CD4-positive, alpha-beta memory T cell (primary cell): ENCODE measurements at regions not wholly inside any gene's neighbourhood (a gene's known extent, or its start where the extent isn't known, plus 50 kb on each side); places are given as distances from the start of the nearest gene placed in this dataset.
A peak's percentile ranks its signal among the peaks of the same experiment; 100 is the strongest.

ENCODE experiments used
- CTCF ChIA-PET: fragments of 350-600 bp; sonication (Branson Sonifier 250); formaldehyde crosslinking; loops from one replicate; lab custom pipeline; 2021; ENCODE audit warnings: inconsistent platforms; ENCODE audit not compliant: partially characterized antibody; lab: Charles Lee
- POLR2A ChIA-PET: fragments of 350-600 bp; sonication (Branson Sonifier 250); formaldehyde crosslinking; loops from one replicate; lab custom pipeline; 2021; ENCODE audit not compliant: partially characterized antibody; lab: Charles Lee
- DNase-seq, 5 donors: peaks; one replicate each; pipeline versions ENCODE4 v3.0.0 to v3.0.0-alpha.2; 2020 to 2022; ENCODE audit warnings: mixed read lengths in 1 of 5
- H3K27ac ChIP-seq: one replicate; pipeline ENCODE4 v1.7.0; 2013; ENCODE audit warnings: low read depth, low read length
- H3K27me3 ChIP-seq: 2 replicates; pipeline ENCODE4 v1.7.0; 2013; ENCODE audit warnings: mild to moderate bottlenecking, low read length, moderate library complexity; ENCODE audit not compliant: insufficient read depth
- H3K36me3 ChIP-seq: 2 replicates; pipeline ENCODE4 v1.7.0; 2013; ENCODE audit warnings: mild to moderate bottlenecking, low read length, moderate library complexity; ENCODE audit not compliant: insufficient read depth
- H3K4me1 ChIP-seq: 2 replicates; pipeline ENCODE4 v1.7.0; 2013; ENCODE audit warnings: mild to moderate bottlenecking, low read length, moderate library complexity; ENCODE audit not compliant: insufficient read depth
- H3K4me3 ChIP-seq, 2 donors: one replicate each; pipeline ENCODE4 v1.7.0; 2013; ENCODE audit warnings: low read length in 2 of 2, mild to moderate bottlenecking in 1 of 2
- H3K9me3 ChIP-seq, 2 donors: one replicate each; pipeline ENCODE4 v1.7.0; 2013; ENCODE audit warnings: low read length in 2 of 2, control low read depth in 1 of 2; ENCODE audit not compliant: control insufficient read depth in 1 of 2
- H3K27ac Mint-ChIP-seq, 7 donors: one replicate each; pipeline ENCODE4 v1.8.0; 2020 to 2021; ENCODE audit warnings: mixed read lengths in 7 of 7, mild to moderate bottlenecking in 6 of 7, inconsistent platforms in 3 of 7, moderate library complexity in 3 of 7
- H3K27me3 Mint-ChIP-seq, 2 donors: one replicate each; pipeline ENCODE4 v1.8.0; 2020 to 2021; ENCODE audit warnings: mixed read lengths in 2 of 2
- H3K36me3 Mint-ChIP-seq, 2 donors: one replicate each; pipeline ENCODE4 v1.8.0; 2020 to 2021; ENCODE audit warnings: mixed read lengths in 2 of 2, inconsistent platforms in 1 of 2, mild to moderate bottlenecking in 1 of 2
- H3K4me1 Mint-ChIP-seq, 4 donors: one replicate each; pipeline ENCODE4 v1.8.0; 2020 to 2021; ENCODE audit warnings: mixed read lengths in 4 of 4, mild to moderate bottlenecking in 1 of 4
- H3K4me3 Mint-ChIP-seq, 8 donors: one replicate each; pipeline ENCODE4 v1.8.0; 2020 to 2021; ENCODE audit warnings: mixed read lengths in 8 of 8, mild to moderate bottlenecking in 7 of 8, moderate library complexity in 6 of 8, inconsistent platforms in 3 of 8
- H3K9me3 Mint-ChIP-seq, 8 donors: one replicate each; pipeline ENCODE4 v1.8.0; 2020 to 2021; ENCODE audit warnings: mixed read lengths in 8 of 8, mild to moderate bottlenecking in 5 of 8, inconsistent platforms in 3 of 8, moderate library complexity in 1 of 8
- intact Hi-C: fragments of 100-400 bp; cut with micrococcal nuclease; formaldehyde crosslinking; loops from one replicate; pipeline ENCODE4 v1.15.1; 2023

DNA sequence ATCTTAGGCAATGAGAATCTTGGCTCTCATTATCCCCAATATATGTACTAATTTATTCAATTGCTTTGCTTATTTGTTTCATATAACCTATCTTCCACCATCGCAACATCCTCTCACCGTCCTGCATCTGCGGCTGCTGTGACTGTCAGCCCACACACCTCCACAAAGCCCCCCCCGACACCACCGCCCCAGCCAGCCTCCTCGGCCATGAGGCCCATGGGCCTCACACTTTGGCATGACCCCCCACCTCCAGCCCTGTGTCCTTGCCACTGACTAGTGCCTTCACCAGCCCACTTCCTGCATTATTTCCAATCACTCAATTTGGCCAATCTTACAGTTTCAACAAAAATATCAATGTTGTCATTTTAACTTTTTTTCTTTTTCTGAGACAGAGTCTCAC is 60.7 kb upstream of the TOX2 start:
- H3K9me3 ChIP-seq = no peaks in the 10 kb centered on the region
- Mint-ChIP-seq H3K36me3 (no peaks in the 10 kb centered on the region), H3K4me1 (no peaks in the 10 kb centered on the region), H3K27me3 (no peaks in the 10 kb centered on the region), H3K9me3 (peaks cover 0 to 2% (median 0%) of the 10 kb centered on the region in 8 donors), H3K27ac (peak overlapping the region in 1 of 7 donors; percentile 64), H3K4me3 (no peak overlapping the region)
- CTCF ChIA-PET = no interaction called here
- H3K4me3 ChIP-seq = no peak overlapping the region
- H3K4me1 ChIP-seq = no peaks in the 10 kb centered on the region
- DNase-seq = no peak
- no peaks in the 10 kb centered on the region for H3K36me3 ChIP-seq
- POLR2A ChIA-PET = no interaction called here
- no peaks in the 10 kb centered on the region for H3K27me3 ChIP-seq
- no peak overlapping the region for H3K27ac ChIP-seq
- intact Hi-C loops = no loop called here

DNA sequence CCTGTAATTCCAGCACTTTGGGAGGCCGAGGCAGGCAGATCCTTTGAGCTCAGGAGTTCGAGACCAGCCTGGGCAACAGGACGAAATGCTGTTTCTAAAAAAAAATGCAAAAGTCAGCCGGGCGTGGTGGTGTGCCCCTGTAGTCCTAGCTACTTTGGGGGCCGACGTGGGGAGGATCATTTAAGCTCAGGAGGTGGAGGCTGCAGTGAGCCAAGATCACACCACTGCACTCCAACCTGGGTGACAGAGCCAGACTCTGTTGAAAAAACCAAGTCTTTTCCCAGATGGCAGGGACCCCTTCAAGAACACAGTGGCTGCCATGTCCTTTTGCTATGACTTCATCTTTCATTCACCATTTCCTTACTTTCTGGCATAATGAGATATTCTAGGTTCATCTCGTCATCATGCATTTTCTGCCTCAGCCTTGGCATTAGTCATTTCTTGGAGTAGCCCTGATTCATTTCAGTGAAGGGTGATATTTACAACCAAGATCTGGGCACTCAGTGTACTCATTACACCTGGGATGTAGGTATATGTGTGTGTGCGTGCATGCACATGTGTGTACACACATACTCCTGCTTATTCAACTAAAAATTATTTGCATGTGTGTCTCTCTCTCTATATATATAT is 61.4 kb upstream of the TOX2 start:
- H3K27me3 ChIP-seq = no peaks in the 10 kb centered on the region
- H3K9me3 ChIP-seq = no peaks in the 10 kb centered on the region
- H3K27me3 Mint-ChIP-seq = no peaks in the 10 kb centered on the region
- H3K27ac Mint-ChIP-seq = no peak overlapping the region
- ChIA-PET CTCF (no interaction called here), POLR2A (no interaction called here)
- H3K4me1 ChIP-seq = no peaks in the 10 kb centered on the region
- peaks cover 0 to 2% (median 0%) of the 10 kb centered on the region in 8 donors for H3K9me3 Mint-ChIP-seq
- no peaks in the 10 kb centered on the region for H3K36me3 ChIP-seq
- H3K27ac ChIP-seq = no peak overlapping the region
- no peaks in the 10 kb centered on the region for H3K36me3 Mint-ChIP-seq
- no peaks in the 10 kb centered on the region for H3K4me1 Mint-ChIP-seq
- DNase-seq = no peak
- no peak overlapping the region for H3K4me3 Mint-ChIP-seq
- intact Hi-C loops = no loop called here
- no peak overlapping the region for H3K4me3 ChIP-seq

DNA sequence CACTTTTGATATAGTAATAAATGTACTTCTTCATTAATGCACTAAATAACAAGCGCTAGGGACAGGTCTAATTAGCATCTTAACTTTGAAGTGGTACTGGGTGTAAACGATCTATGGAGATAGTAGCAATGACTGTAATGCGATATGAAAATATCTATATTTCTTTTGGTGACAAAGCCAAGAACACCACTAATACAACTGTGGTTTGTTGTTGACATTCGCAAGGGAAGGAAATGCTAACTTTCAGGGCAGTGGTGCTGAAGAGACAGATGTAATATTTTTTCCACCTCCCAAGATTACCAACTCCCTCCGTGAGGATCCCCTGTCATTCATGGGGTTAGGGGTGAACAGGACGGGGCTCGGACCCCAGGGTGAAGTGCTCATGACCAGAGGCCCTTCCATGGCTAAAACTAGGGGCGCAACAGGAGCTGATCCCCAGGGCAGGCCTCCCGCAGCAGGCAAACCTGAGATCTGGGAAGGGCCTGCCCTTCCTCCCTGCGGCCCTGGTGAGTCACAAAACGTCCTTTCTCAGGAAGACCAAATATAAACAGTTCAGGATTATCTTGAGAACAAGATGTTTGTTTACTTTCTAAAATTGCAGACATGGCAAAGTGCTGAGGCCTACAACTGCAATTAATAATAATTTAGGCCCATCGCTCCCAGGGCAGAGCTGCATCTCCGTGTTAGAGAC is 65.0 kb upstream of the TOX2 start:
- Histone ChIP-seq H3K4me3 (no peak overlapping the region), H3K27me3 (no peaks in the 10 kb centered on the region), H3K9me3 (no peaks in the 10 kb centered on the region), H3K4me1 (peaks cover 13% of the 10 kb centered on the region), H3K27ac (no peak overlapping the region), H3K36me3 (no peaks in the 10 kb centered on the region)
- Mint-ChIP-seq H3K4me3 (no peak overlapping the region), H3K27ac (no peak overlapping the region), H3K9me3 (no peaks in the 10 kb centered on the region), H3K27me3 (peaks cover 0 to 2% of the 10 kb centered on the region in 2 donors), H3K4me1 (peaks cover 7 to 17% (median 12%) of the 10 kb centered on the region in 4 donors), H3K36me3 (no peaks in the 10 kb centered on the region)
- POLR2A ChIA-PET = no interaction called here
- DNase-seq = no peak
- intact Hi-C loops = no loop called here
- CTCF ChIA-PET = interaction anchor here (1.4 kb wide), 1 partner anchor 10 kb away, joined by 5 read pairs; no protein-coding TSS in a partner anchor

DNA sequence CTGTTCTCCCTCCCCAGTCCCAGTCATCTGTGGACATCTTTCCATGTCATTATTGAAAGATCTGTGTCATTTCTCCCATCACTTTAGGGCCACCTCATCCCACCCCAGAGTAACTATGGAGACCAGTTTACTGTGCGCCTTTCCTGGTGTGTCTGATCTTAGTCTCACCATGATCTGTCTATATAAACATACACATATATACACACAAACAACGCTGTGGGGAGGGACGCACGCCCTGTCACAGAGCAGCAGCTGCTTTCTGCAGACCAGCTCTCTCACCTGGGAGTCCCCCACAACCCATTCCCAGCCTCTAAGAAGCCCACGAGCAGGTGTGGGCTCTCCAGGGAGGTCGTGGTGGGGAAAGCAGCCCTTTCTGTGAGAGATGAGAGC is 68.1 kb upstream of the TOX2 start:
- Histone ChIP-seq H3K4me3 (no peak overlapping the region), H3K4me1 (peaks cover 13% of the 10 kb centered on the region), H3K36me3 (no peaks in the 10 kb centered on the region), H3K27ac (no peak overlapping the region), H3K27me3 (no peaks in the 10 kb centered on the region), H3K9me3 (no peaks in the 10 kb centered on the region)
- H3K9me3 Mint-ChIP-seq = no peaks in the 10 kb centered on the region
- intact Hi-C loops = no loop called here
- peaks cover 8 to 21% (median 14%) of the 10 kb centered on the region in 4 donors for H3K4me1 Mint-ChIP-seq
- peaks cover 0 to 3% of the 10 kb centered on the region in 2 donors for H3K27me3 Mint-ChIP-seq
- CTCF ChIA-PET = no interaction called here
- no peaks in the 10 kb centered on the region for H3K36me3 Mint-ChIP-seq
- DNase-seq = no peak
- H3K27ac Mint-ChIP-seq = no peak overlapping the region
- H3K4me3 Mint-ChIP-seq = no peak overlapping the region
- POLR2A ChIA-PET = no interaction called here

DNA sequence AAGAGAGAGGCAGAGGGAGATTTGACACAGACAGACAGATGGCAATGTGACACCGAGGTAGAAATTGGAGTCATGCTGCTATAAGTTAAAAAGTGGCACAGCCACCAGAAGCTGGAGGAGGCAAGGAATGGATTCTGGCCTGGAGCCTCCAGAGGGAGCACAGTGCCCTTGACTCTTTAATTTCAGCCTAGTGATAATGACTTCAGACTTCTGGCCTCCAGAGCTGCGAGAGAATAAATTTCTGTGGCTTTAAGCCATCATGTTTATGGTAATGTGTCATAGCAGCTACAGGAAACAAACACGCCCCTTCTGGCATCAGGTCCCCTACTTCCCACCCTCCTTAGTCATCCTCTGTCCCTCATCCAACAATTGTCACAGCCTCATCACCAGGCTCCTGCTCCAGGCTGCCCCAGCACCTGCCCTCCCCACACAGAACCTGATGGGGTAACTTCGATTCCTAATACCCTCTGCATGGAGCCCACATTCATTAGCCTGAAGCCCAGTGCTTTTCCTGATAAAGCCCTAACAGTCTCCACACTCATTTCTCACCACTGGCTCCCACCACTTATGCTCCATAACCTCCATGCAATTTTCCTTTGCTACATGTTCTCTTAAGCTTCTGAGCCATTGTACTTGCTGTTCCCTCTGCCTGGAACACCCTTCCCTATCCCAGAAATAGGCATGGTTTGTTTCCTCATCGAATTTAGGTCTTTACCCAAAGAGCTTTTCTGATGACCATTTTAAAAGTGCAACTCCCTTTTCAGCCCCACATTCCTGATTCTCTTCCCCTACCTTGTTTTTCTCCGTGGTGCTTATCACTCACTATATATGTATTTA is 69.7 kb upstream of the TOX2 start:
- ChIA-PET CTCF (interaction anchor here (0.6 kb wide), 1 partner anchor 90 kb away, joined by 3 read pairs; no protein-coding TSS in a partner anchor), POLR2A (no interaction called here)
- Histone ChIP-seq H3K9me3 (no peaks in the 10 kb centered on the region), H3K27ac (no peak overlapping the region), H3K4me3 (no peak overlapping the region), H3K4me1 (peaks cover 17% of the 10 kb centered on the region), H3K36me3 (no peaks in the 10 kb centered on the region), H3K27me3 (no peaks in the 10 kb centered on the region)
- Mint-ChIP-seq H3K27ac (peak overlapping the region in 2 of 7 donors; percentile 9 to 15), H3K4me1 (peaks cover 9 to 27% (median 18%) of the 10 kb centered on the region in 4 donors), H3K27me3 (peaks cover 3 to 7% of the 10 kb centered on the region in 2 donors), H3K36me3 (no peaks in the 10 kb centered on the region), H3K9me3 (no peaks in the 10 kb centered on the region), H3K4me3 (no peak overlapping the region)
- DNase-seq = no peak
- intact Hi-C loops = no loop called here

DNA sequence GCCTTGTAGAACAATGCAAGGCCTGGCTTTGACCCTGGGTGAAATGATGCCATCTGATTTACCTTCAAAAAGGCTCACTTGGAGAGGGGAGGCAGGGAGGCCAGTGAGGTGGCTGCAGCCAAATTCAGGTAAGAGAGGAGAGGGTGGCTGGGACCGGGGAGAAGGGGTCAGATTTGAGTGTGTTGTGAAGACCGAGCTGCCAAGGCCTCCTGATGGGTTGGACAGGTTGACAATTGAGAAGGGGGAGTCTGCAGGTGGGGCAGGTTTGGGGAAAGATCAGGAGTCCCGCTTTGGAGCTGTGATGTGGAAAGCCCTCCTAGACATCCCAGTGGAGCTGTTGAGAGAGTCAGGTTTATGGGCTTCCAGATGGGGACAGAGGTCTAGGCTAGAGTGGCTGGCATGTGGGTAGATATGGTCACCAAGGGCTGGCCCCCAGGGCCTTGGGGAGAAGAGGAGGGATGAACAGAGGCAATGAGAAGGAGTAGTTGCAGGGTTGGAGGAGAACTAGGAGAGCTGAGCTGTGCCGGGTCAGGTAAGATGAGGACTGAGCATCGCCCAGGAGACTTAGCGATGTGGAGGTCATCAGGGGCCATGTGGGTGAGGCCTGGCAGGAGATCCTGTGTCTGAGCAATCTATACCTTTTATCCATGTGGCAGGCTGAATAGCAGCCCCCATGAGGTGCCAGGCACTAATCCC is 70.5 kb upstream of the TOX2 start:
- Histone ChIP-seq H3K27ac (no peak overlapping the region), H3K36me3 (no peaks in the 10 kb centered on the region), H3K9me3 (no peaks in the 10 kb centered on the region), H3K4me1 (peaks cover 24% of the 10 kb centered on the region), H3K27me3 (no peaks in the 10 kb centered on the region), H3K4me3 (no peak overlapping the region)
- no peaks in the 10 kb centered on the region for H3K36me3 Mint-ChIP-seq
- POLR2A ChIA-PET = no interaction called here
- peak overlapping the region in 1 of 7 donors; percentile 62 for H3K27ac Mint-ChIP-seq
- peaks cover 11 to 35% (median 24%) of the 10 kb centered on the region in 4 donors for H3K4me1 Mint-ChIP-seq
- CTCF ChIA-PET = interaction anchor here (0.6 to 1.0 kb wide), 2 partner anchors 57 to 91 kb away, joined by 3 read pairs; no protein-coding TSS in a partner anchor
- no peaks in the 10 kb centered on the region for H3K9me3 Mint-ChIP-seq
- H3K4me3 Mint-ChIP-seq = no peak overlapping the region
- no peak for DNase-seq
- peaks cover 3 to 7% of the 10 kb centered on the region in 2 donors for H3K27me3 Mint-ChIP-seq
- intact Hi-C loops = no loop called here
